GM18861 (cell line): ENCODE measurements at regions not wholly inside any gene's neighbourhood (a gene's known extent, or its start where the extent isn't known, plus 50 kb on each side); places are given as distances from the start of the nearest gene placed in this dataset.
"Not testable (repeated sequence)": the region's sequence is repeated elsewhere in the genome, so short reads cannot be mapped to it uniquely, and the experiment has no call there.

Source experiments
- ATAC-seq: cut with Tn5 transposase; IDR thresholded peaks from one replicate; pipeline ENCODE4 v1.9.1; 2021; ENCODE audit not compliant: unreplicated experiment

GRCh38 chr4:60724623-60725022, 475.5 kb upstream of the ADGRL3 start:
- no peak for ATAC-seq

DNA sequence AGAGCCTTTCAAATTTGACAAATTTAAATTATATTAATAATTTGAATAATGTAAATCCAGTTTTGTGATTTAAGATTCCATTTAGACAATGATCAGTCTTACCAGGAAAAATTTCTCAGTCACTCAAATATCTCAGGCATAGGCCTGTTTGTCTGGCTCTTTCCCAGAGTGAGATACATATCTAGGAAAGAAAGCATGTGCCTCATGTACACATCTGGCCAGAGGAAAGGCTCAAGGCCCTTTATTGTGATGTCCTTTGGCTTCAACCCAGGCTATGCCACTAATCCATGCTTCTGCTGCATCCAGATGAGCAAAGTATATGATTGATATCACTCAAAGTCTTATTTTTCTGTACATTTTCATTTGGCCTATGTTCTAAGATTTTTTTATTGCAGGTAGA, 473.3 kb upstream of the ADGRL3 start:
- ATAC-seq = no peak

- ATAC-seq = no peak
Observed at GRCh38 chr4:60729194-60729593, 470.9 kb upstream of the ADGRL3 start.

DNA sequence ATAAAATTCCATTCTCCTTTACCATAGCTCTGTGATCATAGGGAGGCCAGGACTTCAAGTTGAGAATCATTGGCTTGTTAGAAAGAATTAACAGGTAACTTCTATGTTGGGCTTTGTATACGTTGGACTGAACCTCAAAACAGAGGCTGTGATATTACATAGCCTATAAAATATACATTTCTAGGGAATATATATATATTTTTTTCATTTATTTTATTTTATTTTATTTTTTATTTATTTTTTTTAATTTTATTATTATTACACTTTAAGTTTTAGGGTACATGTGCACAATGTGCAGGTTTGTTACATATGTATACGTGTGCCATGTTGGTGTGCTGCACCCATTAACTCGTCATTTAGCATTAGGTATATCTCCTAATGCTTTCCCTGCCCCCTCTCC, 470.4 kb upstream of the ADGRL3 start:
- not testable (repeated sequence) for ATAC-seq

DNA sequence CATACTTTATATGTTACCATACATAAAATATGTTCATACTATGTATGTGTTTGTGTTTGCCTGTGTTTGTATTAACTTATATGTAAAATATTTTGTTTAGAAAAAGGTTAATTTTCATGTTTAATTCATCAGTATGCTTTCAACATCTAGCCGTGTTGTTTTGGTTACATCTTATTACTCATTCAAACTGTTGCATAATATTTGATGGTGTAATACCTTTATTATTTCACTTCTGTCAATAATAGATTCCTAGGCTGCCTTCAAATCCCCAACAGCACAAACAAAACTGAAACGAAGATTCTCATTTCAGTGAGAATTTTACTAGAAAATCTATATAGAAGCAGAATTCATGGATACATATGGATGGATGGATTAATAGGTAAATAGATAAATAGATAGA, 462.3 kb upstream of the ADGRL3 start:
- ATAC-seq = no peak

DNA sequence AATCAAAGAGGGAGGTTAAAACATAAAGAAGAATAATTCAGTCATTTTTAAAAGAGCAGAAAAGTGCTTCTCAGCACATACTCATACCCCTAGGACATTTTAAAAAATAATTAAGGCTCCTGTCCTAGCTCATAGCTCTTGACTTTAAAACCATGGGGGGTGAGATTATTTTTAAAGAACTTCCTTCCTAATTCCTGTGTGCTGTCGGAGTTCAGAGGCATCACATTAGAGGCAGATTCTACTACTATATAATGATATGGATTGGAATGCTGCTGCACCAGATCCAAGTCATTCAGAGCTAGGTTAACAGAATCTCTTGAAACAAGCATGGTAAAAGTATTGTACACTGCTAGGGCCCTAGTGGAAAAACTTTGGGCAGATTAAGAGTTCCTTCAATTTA, 456.5 kb upstream of the ADGRL3 start:
- no peak for ATAC-seq

DNA sequence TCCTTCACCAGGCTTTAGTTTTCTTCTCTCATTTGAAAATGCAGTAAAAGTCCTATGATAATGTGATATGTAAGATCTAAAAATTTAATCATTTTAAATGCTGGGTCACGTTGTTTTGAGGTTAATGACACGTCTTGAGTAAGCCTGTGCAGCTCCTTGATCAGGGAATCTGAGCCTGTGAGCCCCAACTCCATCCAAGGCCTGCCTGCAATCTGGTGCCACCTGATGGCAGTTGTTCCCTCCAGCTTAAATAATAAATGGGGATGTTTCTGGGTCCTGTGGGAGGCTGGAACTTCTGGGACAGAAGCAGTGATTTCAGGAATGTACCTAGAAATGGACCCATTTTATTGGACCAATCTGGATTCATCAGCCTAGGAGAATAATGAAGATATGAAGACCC, 455.4 kb upstream of the ADGRL3 start:
- ATAC-seq = no peak

- no peak for ATAC-seq
Observed at GRCh38 chr4:60745800-60746571, 454.1 kb upstream of the ADGRL3 start.

- no peak for ATAC-seq
Observed at GRCh38 chr4:60750962-60751361, 449.2 kb upstream of the ADGRL3 start.

- no peak for ATAC-seq
Observed at GRCh38 chr4:60757986-60758680, 442.0 kb upstream of the ADGRL3 start.

DNA sequence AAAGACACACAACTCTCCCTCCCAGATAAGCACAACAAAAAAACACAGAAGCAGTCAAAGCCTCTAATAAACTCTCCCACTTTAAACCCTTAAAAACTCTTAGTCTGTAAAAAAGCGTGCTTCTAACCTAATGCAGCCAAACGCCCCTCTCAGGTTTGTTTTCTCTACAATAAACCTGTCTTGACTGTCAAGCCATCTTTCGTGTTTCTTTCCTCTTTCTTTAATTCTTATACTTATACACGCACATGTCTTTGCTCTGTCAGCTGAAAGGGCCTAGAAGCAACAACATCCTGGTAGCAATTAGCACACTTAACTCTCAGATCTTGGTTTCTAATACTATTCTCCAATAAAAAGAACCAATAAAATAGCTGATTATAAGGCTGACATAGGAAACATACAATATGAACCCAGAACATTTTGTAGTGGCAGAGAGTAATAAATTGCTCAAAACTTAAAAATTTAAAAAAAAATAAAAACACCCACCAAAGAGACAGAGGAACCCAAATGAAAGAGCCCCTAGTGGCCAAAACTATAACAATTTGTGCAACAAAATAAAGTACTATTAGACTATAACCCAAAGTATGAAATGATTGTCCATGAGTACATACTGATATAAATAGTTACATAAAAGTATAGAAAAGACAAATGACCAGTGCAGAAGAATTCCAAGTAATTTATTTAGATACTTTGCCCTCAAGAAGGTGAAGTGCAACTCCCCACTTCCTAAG, 440.4 kb upstream of the ADGRL3 start:
- ATAC-seq = no peak

- no peak for ATAC-seq
Observed at GRCh38 chr4:60780874-60781273, 419.3 kb upstream of the ADGRL3 start.

DNA sequence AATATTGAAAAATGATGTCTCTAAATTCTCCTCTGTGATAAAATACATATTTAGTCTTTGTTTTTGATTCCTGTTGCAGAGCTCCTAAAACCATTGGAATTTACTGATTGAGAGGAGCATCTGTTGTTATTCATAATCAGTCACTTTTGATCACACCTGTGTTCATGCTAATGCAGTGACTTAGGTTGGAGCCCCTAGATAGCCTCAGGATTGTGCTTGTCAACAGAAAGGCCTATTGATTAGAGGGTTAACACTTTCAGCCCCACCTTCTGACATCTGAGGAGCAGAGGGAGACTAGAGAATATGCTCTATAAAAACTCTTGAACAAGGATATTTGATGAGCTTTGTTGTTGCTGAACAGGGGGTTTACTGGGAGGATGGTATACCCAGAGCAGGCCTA, 409.5 kb upstream of the ADGRL3 start:
- ATAC-seq = no peak

DNA sequence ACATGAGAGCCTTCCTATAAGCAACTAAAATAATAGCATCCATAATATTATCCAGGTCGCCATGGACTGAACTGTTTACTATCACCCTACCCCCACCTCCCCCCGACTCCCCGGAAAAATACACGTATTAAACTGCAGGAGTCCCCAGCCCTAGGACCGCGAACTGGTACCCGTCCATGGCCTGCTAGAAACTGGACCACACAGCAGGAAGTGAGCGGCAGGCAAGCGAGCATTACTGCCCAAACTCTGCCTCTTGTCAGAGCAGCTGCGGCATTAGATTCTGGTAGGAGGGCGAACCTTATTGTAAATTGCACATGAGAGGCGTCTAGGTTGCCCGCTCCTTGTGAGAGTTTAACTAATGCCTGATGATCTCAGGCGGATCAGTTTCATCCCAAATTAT, 405.8 kb upstream of the ADGRL3 start:
- ATAC-seq = no peak

DNA sequence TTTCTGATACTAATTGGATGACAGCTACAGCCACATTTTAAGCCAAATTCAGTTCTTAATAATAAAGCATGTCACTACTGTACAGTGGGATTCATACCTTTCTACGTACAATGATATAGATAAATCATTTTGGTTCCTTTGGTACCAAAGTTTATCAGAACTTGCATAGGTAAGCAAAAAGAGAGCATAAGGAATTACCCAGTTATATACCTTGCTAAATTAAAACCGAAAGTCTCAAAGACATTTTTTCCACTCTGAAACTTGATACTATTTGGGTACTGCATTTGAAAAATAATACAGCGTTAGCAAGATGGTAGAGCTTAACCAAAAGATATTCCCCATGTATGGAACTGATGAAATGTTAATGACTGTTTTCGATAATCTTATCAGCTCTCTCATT, 400.9 kb upstream of the ADGRL3 start:
- no peak for ATAC-seq

DNA sequence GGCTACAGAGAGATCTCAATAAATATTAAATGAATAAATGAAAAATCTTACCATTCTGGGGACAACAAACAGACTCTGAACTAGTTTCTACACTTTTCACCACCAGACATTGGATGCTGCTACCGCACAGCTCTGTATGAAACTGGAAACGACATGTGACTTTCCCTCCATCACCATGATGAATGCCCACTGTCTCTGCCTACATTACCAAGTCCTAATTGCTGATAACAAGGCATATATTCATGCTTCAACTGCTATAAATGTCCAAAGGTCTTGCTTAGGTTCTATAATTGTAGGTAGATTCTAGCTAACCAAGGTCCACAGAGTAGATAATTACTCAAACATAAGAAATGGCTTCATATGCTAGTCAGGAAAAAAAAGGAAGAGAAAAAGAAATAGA, 399.4 kb upstream of the ADGRL3 start:
- no peak for ATAC-seq

- no peak for ATAC-seq
Observed at GRCh38 chr4:60805500-60806313, 394.4 kb upstream of the ADGRL3 start.

DNA sequence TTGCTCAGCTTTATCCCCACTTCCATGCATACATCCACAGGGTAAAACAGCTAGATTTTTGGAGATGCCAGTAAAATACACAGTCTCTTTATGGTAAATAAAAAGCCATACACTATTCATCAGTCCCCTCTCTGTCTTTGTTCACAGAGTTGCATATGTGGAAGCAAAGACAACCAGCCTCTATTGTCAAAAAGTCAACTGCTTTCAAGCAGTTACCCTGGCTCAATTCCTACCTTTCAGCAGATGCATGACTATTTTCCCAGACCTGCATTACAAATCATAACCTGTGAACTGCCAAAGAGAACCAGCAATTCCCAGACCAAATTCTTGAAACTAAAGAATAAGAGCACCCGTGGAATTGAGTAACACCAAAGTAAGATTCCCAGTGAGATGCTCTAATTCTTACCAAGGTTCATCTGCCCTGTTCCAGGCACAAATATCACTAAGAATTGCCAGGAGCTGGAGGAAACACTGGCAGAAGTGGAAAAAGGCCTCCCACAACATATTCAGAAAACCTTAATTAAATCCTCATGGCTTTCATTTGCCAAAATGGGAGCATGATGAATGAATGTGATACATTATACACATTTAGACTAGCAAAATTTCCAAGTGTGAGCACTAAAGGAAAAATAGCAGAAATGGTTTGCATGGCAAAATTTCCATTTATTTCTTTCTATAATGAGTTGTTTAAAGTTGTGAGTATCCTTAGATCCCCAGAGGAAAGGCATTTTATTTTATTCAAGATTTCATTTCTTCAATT, 391.2 kb upstream of the ADGRL3 start:
- ATAC-seq = no peak

GRCh38 chr4:60809486-60809800, 390.7 kb upstream of the ADGRL3 start:
- ATAC-seq = no peak

DNA sequence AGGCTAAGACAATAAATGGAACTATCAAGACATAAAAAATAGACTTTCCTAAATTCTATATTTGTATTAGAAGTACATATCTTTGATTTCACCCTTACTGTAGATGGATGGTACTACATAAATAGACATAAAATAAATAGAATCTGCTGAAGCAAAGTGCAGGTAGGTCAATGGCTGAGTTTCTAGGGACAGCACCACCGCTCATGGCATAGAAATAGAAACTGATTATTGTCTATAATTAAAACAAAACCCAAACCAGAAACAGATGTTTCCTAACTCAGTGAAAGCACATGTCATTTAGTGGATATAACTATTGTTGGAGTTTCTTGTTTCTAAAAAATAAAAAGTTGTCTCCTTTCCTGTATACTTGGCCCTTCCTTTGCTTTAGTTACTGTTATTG, 387.3 kb upstream of the ADGRL3 start:
- ATAC-seq = no peak

- ATAC-seq = no peak
Observed at GRCh38 chr4:60814549-60814948, 385.6 kb upstream of the ADGRL3 start.
